ENCODE measurements at regions not wholly inside any gene's neighbourhood (a gene's known extent, or its start where the extent isn't known, plus 50 kb on each side); places are given as distances from the start of the nearest gene placed in this dataset.

DNA sequence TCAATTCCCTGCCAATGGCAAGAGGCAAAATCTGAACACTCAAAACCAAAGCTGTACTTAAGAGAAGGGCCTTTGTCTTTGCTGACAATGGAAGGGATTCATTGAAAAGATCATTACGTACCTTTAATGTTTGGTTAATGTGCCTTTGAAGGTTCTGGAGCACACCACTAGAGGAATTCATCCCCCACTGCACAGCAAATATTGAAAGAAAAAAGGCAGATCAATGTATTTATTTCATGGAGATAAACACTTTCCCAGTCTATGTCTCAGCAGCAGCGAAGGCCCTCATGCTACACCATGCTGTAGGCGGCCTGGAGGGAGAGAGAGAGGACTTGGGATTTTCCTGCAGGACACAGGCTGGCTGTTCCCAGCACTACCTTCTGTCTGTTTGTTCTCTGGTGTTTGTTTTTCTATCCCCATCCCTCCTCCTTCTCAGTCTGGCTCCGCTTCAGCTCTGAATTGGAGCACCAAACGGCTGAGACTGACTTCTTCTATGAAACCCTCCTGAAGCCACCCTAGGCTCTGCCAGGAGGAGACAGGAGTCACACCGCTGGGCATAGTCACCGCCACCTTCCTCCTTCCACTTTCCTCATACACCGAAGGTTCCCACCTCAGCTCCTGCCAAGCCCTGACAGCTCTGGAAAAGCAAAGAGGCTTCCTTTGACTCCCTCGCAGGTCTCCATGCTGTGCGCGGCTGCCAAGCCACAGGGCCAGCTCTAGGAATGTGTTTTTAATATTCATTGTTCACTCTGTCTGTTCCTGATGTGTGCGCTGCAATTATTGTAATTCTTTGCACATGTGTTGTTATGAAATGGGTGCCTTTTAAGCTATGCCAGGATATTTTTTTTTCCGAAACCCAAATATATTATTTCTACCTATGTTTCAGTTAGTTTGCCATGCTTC is 301.5 kb downstream of the FZD1 start (continued):
- TF ChIP-seq, protein P1, sequence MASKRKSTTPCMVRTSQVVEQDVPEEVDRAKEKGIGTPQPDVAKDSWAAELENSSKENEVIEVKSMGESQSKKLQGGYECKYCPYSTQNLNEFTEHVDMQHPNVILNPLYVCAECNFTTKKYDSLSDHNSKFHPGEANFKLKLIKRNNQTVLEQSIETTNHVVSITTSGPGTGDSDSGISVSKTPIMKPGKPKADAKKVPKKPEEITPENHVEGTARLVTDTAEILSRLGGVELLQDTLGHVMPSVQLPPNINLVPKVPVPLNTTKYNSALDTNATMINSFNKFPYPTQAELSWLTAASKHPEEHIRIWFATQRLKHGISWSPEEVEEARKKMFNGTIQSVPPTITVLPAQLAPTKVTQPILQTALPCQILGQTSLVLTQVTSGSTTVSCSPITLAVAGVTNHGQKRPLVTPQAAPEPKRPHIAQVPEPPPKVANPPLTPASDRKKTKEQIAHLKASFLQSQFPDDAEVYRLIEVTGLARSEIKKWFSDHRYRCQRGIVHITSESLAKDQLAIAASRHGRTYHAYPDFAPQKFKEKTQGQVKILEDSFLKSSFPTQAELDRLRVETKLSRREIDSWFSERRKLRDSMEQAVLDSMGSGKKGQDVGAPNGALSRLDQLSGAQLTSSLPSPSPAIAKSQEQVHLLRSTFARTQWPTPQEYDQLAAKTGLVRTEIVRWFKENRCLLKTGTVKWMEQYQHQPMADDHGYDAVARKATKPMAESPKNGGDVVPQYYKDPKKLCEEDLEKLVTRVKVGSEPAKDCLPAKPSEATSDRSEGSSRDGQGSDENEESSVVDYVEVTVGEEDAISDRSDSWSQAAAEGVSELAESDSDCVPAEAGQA (IDR thresholded peaks at IDR 0.05; ENCODE audit: low read depth) = no peak
- TF ChIP-seq, protein P1 (CRISPR knock-in tag; IDR thresholded peaks at IDR 0.05; ENCODE audit: borderline replicate concordance) = no peak
- TF ChIP-seq, protein P2, sequence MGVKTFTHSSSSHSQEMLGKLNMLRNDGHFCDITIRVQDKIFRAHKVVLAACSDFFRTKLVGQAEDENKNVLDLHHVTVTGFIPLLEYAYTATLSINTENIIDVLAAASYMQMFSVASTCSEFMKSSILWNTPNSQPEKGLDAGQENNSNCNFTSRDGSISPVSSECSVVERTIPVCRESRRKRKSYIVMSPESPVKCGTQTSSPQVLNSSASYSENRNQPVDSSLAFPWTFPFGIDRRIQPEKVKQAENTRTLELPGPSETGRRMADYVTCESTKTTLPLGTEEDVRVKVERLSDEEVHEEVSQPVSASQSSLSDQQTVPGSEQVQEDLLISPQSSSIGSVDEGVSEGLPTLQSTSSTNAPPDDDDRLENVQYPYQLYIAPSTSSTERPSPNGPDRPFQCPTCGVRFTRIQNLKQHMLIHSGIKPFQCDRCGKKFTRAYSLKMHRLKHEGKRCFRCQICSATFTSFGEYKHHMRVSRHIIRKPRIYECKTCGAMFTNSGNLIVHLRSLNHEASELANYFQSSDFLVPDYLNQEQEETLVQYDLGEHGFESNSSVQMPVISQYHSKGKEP (CRISPR knock-in tag; IDR thresholded peaks at IDR 0.05) = no peak
- TF ChIP-seq, protein P3, sequence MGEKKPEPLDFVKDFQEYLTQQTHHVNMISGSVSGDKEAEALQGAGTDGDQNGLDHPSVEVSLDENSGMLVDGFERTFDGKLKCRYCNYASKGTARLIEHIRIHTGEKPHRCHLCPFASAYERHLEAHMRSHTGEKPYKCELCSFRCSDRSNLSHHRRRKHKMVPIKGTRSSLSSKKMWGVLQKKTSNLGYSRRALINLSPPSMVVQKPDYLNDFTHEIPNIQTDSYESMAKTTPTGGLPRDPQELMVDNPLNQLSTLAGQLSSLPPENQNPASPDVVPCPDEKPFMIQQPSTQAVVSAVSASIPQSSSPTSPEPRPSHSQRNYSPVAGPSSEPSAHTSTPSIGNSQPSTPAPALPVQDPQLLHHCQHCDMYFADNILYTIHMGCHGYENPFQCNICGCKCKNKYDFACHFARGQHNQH (CRISPR knock-in tag; IDR thresholded peaks at IDR 0.05) = 0 out of 2 replicates have a peak, but pooled peaks have one; percentile 17
- TF ChIP-seq ZFP62 (CRISPR knock-in tag; IDR thresholded peaks at IDR 0.05) = no peak
- TF ChIP-seq, protein P4, sequence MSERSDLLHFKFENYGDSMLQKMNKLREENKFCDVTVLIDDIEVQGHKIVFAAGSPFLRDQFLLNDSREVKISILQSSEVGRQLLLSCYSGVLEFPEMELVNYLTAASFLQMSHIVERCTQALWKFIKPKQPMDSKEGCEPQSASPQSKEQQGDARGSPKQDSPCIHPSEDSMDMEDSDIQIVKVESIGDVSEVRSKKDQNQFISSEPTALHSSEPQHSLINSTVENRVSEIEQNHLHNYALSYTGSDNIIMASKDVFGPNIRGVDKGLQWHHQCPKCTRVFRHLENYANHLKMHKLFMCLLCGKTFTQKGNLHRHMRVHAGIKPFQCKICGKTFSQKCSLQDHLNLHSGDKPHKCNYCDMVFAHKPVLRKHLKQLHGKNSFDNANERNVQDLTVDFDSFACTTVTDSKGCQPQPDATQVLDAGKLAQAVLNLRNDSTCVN (CRISPR knock-in tag; IDR thresholded peaks at IDR 0.05; ENCODE audit: borderline replicate concordance) = no peak
- TF ChIP-seq, protein P5, sequence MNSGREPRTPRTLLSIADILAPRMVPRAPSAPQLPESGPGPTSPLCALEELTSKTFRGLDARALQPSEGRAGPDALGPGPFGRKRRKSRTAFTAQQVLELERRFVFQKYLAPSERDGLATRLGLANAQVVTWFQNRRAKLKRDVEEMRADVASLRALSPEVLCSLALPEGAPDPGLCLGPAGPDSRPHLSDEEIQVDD (CRISPR knock-in tag; IDR thresholded peaks at IDR 0.05; ENCODE audit: borderline replicate concordance) = no peak
- TF ChIP-seq IRF2 (CRISPR knock-in tag; IDR thresholded peaks at IDR 0.05) = no peak
- TF ChIP-seq, protein P6, sequence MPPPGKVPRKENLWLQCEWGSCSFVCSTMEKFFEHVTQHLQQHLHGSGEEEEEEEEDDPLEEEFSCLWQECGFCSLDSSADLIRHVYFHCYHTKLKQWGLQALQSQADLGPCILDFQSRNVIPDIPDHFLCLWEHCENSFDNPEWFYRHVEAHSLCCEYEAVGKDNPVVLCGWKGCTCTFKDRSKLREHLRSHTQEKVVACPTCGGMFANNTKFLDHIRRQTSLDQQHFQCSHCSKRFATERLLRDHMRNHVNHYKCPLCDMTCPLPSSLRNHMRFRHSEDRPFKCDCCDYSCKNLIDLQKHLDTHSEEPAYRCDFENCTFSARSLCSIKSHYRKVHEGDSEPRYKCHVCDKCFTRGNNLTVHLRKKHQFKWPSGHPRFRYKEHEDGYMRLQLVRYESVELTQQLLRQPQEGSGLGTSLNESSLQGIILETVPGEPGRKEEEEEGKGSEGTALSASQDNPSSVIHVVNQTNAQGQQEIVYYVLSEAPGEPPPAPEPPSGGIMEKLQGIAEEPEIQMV (CRISPR knock-in tag; IDR thresholded peaks at IDR 0.05; ENCODE audit: low read depth) = no peak
- no peak for TF ChIP-seq PAX8 (CRISPR knock-in tag; IDR thresholded peaks at IDR 0.05; ENCODE audit: borderline replicate concordance)
- TF ChIP-seq, protein P7, sequence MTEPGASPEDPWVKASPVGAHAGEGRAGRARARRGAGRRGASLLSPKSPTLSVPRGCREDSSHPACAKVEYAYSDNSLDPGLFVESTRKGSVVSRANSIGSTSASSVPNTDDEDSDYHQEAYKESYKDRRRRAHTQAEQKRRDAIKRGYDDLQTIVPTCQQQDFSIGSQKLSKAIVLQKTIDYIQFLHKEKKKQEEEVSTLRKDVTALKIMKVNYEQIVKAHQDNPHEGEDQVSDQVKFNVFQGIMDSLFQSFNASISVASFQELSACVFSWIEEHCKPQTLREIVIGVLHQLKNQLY (CRISPR knock-in tag; IDR thresholded peaks at IDR 0.05) = no peak
- TF ChIP-seq, protein P8, sequence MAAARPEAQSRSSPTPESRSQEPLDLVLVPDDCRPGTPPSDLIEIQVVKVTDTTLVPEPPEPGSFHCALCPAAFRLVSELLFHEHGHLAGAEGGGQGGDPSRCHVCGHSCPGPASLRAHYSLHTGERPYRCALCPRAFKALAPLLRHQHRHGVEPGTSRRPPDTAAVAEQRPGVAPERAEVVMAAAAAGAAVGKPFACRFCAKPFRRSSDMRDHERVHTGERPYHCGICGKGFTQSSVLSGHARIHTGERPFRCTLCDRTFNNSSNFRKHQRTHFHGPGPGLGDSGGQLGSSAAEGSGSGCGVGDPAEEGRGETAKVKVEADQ (CRISPR knock-in tag; IDR thresholded peaks at IDR 0.05; ENCODE audit: borderline replicate concordance) = no peak; the same call in 1 of the 2 replicates
- TF ChIP-seq ATF7 (IDR thresholded peaks at IDR 0.05) = no peak
- TF ChIP-seq ATF7 (CRISPR knock-in tag; IDR thresholded peaks at IDR 0.05) = no peak

All from HepG2 (cell line).